Liver (tissue), 8 donors: ENCODE measurements at regions not wholly inside any gene's neighbourhood (a gene's known extent, or its start where the extent isn't known, plus 50 kb on each side); places are given as distances from the start of the nearest gene placed in this dataset.

Source experiments
- DNase-seq: peaks from one replicate; pipeline ENCODE4 v3.0.0-alpha.2; 2017; ENCODE audit warnings: low spot score
- H3K27ac ChIP-seq, 2 donors: one replicate each; pipeline ENCODE4 v1.7.0; 2013; ENCODE audit warnings: inconsistent platforms in 2 of 2, low read length in 2 of 2, control low read depth in 1 of 2, low read depth in 1 of 2, mild to moderate bottlenecking in 1 of 2
- H3K27me3 ChIP-seq, 4 donors: one replicate each; pipeline versions ENCODE4 v1.6.1 to v1.7.0; 2013; ENCODE audit warnings: low read length in 3 of 4, inconsistent platforms in 1 of 4, mild to moderate bottlenecking in 1 of 4, moderate library complexity in 1 of 4; ENCODE audit not compliant: control insufficient read depth in 4 of 4, insufficient read depth in 4 of 4
- H3K36me3 ChIP-seq, 4 donors: one replicate each; pipeline versions ENCODE4 v1.6.1 to v1.7.0; 2013; ENCODE audit warnings: low read length in 3 of 4, mild to moderate bottlenecking in 3 of 4, low read depth in 1 of 4, moderate library complexity in 1 of 4; ENCODE audit not compliant: control insufficient read depth in 4 of 4, insufficient read depth in 3 of 4
- H3K4me1 ChIP-seq, 4 donors: one replicate each; pipeline versions ENCODE4 v1.6.1 to v1.7.0; 2013; ENCODE audit warnings: low read length in 3 of 4, mild to moderate bottlenecking in 3 of 4, moderate library complexity in 1 of 4; ENCODE audit not compliant: control insufficient read depth in 4 of 4, insufficient read depth in 4 of 4
- H3K4me3 ChIP-seq, 3 donors: one replicate each; pipeline versions ENCODE4 v1.6.1 to v1.7.0; 2013; ENCODE audit warnings: low read length in 3 of 3, control low read depth in 1 of 3, low read depth in 1 of 3, mild to moderate bottlenecking in 1 of 3
- H3K9ac ChIP-seq, 2 donors: one replicate each; pipeline ENCODE4 v1.7.0; 2013; ENCODE audit warnings: low read length in 2 of 2, mild to moderate bottlenecking in 2 of 2, moderate library complexity in 2 of 2, control low read depth in 1 of 2, low read depth in 1 of 2
- H3K9me3 ChIP-seq, 4 donors: one replicate each; pipeline versions ENCODE4 v1.6.1 to v1.7.0; 2013; ENCODE audit warnings: low read length in 3 of 4; ENCODE audit not compliant: control insufficient read depth in 4 of 4
- ATF3 ChIP-seq: IDR thresholded peaks from 2 replicates; pipeline ENCODE4 v1.6.1; 2016; ENCODE audit warnings: antibody characterized with exemption
- CTCF ChIP-seq: fragments of 150-350 bp; IDR thresholded peaks from 2 replicates; pipeline ENCODE4 v1.5.1; 2017; ENCODE audit warnings: improper control_type of control experiment, low read depth, low read length; ENCODE audit not compliant: missing input control
- EGR1 ChIP-seq, 2 donors: IDR thresholded peaks; 2 replicates each; pipeline ENCODE4 v1.6.1; 2016 to 2018; ENCODE audit warnings: antibody characterized with exemption in 2 of 2, low read depth in 2 of 2
- FOXA2 ChIP-seq: IDR thresholded peaks from 2 replicates; pipeline ENCODE4 v1.6.1; 2016; ENCODE audit warnings: antibody characterized with exemption
- MAX ChIP-seq: IDR thresholded peaks from 2 replicates; pipeline ENCODE4 v1.6.1; 2016; ENCODE audit warnings: antibody characterized with exemption
- NR2F2 ChIP-seq: IDR thresholded peaks from 2 replicates; pipeline ENCODE4 v1.6.1; 2016; ENCODE audit warnings: antibody characterized with exemption
- SP1 ChIP-seq: IDR thresholded peaks from 2 replicates; pipeline ENCODE4 v1.6.1; 2018; ENCODE audit warnings: antibody characterized with exemption, mild to moderate bottlenecking
- YY1 ChIP-seq: IDR thresholded peaks from 2 replicates; pipeline ENCODE4 v1.6.1; 2016; ENCODE audit warnings: antibody characterized with exemption, mild to moderate bottlenecking
- ZBTB33 ChIP-seq: IDR thresholded peaks from 2 replicates; pipeline ENCODE4 v1.6.1; 2016; ENCODE audit warnings: antibody characterized with exemption
- WGBS: extraction: QIAGEN DNeasy Blood & Tissue Kit; methylation state at CpG from one replicate; pipeline ENCODE4 v1.1.7; 2013; 5-methylcytosine and 5-hydroxymethylcytosine counted together
- donor health status: healthy.
- donor health status: healthy.
- donor health status: healthy.
- donor health status: healthy.
- donor health status: healthy.

- Histone ChIP-seq H3K27ac (no peak overlapping the region), H3K4me1 (no peaks in the 10 kb centered on the region), H3K36me3 (no peaks in the 10 kb centered on the region), H3K9ac (no peak overlapping the region), H3K4me3 (no peak overlapping the region), H3K27me3 (no peaks in the 10 kb centered on the region), H3K9me3 (peaks cover 0 to 8% (median 0%) of the 10 kb centered on the region in 4 donors)
- 75% methylated on average over 12 of the region's 12 CpGs for WGBS
- DNase-seq: no peak
- no peak for TF ChIP-seq EGR1 (IDR thresholded peaks at IDR 0.05; ENCODE audit: low read depth in 2 of 2)
- no peak for TF ChIP-seq FOXA2
- no peak for TF ChIP-seq ZBTB33
- TF ChIP-seq SP1: no peak
- no peak for TF ChIP-seq ATF3
- TF ChIP-seq MAX: no peak
- no peak for TF ChIP-seq CTCF
- TF ChIP-seq YY1: no peak
These were observed 74.6 kb upstream of the KCND3 start for GRCh38 chr1:112063781-112064728.

- H3K9ac ChIP-seq: no peak overlapping the region
- no peaks in the 10 kb centered on the region for H3K4me1 ChIP-seq
- H3K27ac ChIP-seq: no peak overlapping the region
- no peak overlapping the region for H3K4me3 ChIP-seq
- no peak for DNase-seq
- peaks cover 0 to 8% (median 0%) of the 10 kb centered on the region in 4 donors for H3K9me3 ChIP-seq
- TF ChIP-seq NR2F2 (no peak), CTCF (no peak)
- H3K27me3 ChIP-seq: no peaks in the 10 kb centered on the region
- WGBS: 97% methylated on average over 1 of the region's 1 CpG
- H3K36me3 ChIP-seq: no peaks in the 10 kb centered on the region
These were observed 78.5 kb upstream of the KCND3 start for GRCh38 chr1:112067989-112068388.
